NB4 (cell line): ENCODE measurements at regions not wholly inside any gene's neighbourhood (a gene's known extent, or its start where the extent isn't known, plus 50 kb on each side); places are given as distances from the start of the nearest gene placed in this dataset.

Source experiments
- CTCF ChIP-seq: IDR thresholded peaks from one replicate; pipeline ENCODE4 v1.5.1; 2012; ENCODE audit warnings: low read depth, low read length
- MAX ChIP-seq: IDR thresholded peaks from 2 replicates; pipeline ENCODE4 v1.6.1; 2011; ENCODE audit warnings: low read depth, low read length
- POLR2A ChIP-seq: IDR thresholded peaks from 2 replicates; pipeline ENCODE4 v1.6.1; 2011; ENCODE audit warnings: mild to moderate bottlenecking; ENCODE audit not compliant: insufficient read length; ENCODE audit errors: extremely low read depth

GRCh38 chr14:104349950-104350349 lies 211.6 kb downstream of the KIF26A start:
- TF ChIP-seq CTCF = no peak
- no peak for TF ChIP-seq POLR2A
- no peak for TF ChIP-seq MAX
